ENCODE measurements at regions not wholly inside any gene's neighbourhood (a gene's known extent, or its start where the extent isn't known, plus 50 kb on each side); places are given as distances from the start of the nearest gene placed in this dataset.
"Not testable (repeated sequence)": the region's sequence is repeated elsewhere in the genome, so short reads cannot be mapped to it uniquely, and the experiment has no call there.

- not testable (repeated sequence) for TF ChIP-seq POLR2A (IDR thresholded peaks at IDR 0.05; ENCODE audit: low read depth, low read length); SPI1 (IDR thresholded peaks at IDR 0.05; ENCODE audit: low read depth, low read length); TAF1 (IDR thresholded peaks at IDR 0.05; ENCODE audit: low read depth, low read length); POLR2AphosphoS5 (IDR thresholded peaks at IDR 0.05; ENCODE audit: low read depth, low read length); POU2F2 (IDR thresholded peaks at IDR 0.05; ENCODE audit: low read depth, low read length); PAX5 (IDR thresholded peaks at IDR 0.05; ENCODE audit: insufficient read depth, low read length, severe bottlenecking)
Observed at GRCh38 chr2:111264956-111265355, 144.2 kb downstream of the BCL2L11 start.

All from GM12891 (cell line).